ENCODE measurements at regions not wholly inside any gene's neighbourhood (a gene's known extent, or its start where the extent isn't known, plus 50 kb on each side); places are given as distances from the start of the nearest gene placed in this dataset.

- no peak for TF ChIP-seq CTCF (IDR thresholded peaks at IDR 0.05; ENCODE audit: low read depth, low read length)
- DNase-seq, result no peak
These were observed 916.7 kb downstream of the PDHA2 start for GRCh38 chr4:96756584-96756983.

DNA sequence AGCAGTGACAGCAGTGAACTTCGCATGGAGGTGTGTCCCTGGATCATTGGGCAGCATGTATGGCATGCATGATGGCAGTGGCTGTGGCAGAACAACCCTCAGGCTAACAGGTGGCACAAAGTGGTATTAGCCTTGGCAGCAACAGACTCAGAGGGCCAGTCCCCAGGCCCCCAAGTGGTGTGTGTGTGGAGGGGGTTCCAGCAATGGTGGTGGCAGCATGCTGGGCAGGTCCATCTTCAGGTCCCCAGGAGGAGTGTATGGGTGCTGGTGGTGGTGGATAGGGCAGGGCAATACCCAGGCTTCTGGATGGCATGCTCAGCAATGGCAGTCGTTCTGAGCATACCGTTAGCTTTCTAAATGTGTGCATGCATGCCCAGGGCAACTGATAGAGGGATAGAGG lies 923.7 kb downstream of the PDHA2 start:
- no peak overlapping the region for H3K4me3 ChIP-seq (ENCODE audit: low read depth, low read length)
- H3K27ac ChIP-seq, result no peak overlapping the region
- no peak for DNase-seq
- H3K36me3 ChIP-seq, result no peaks in the 10 kb centered on the region
- no peaks in the 10 kb centered on the region for H3K9me3 ChIP-seq (ENCODE audit: severe bottlenecking)
- no peaks in the 10 kb centered on the region for H3K27me3 ChIP-seq (ENCODE audit: insufficient read depth, low read depth, severe bottlenecking)
- no peak for TF ChIP-seq CTCF (IDR thresholded peaks at IDR 0.05; ENCODE audit: low read depth, low read length)

More at GRCh38 chr4:96756584-96756983, 916.7 kb downstream of the PDHA2 start:
- no peaks in the 10 kb centered on the region for H3K27me3 ChIP-seq (ENCODE audit: insufficient read depth, low read depth, severe bottlenecking)
- H3K4me3 ChIP-seq (ENCODE audit: low read depth, low read length), result no peak overlapping the region
- H3K27ac ChIP-seq, result no peak overlapping the region
- H3K36me3 ChIP-seq, result no peaks in the 10 kb centered on the region
- no peaks in the 10 kb centered on the region for H3K9me3 ChIP-seq (ENCODE audit: severe bottlenecking)

- Histone ChIP-seq H3K27ac (no peak overlapping the region), H3K9me3 (ENCODE audit: severe bottlenecking) (no peaks in the 10 kb centered on the region), H3K27me3 (ENCODE audit: insufficient read depth, low read depth, severe bottlenecking) (no peaks in the 10 kb centered on the region), H3K4me3 (ENCODE audit: low read depth, low read length) (no peak overlapping the region), H3K36me3 (no peaks in the 10 kb centered on the region)
- TF ChIP-seq CTCF (IDR thresholded peaks at IDR 0.05; ENCODE audit: low read depth, low read length), result no peak
- DNase-seq, result no peak
These were observed 926.5 kb downstream of the PDHA2 start for GRCh38 chr4:96766359-96766758.

- no peak for TF ChIP-seq CTCF (IDR thresholded peaks at IDR 0.05; ENCODE audit: low read depth, low read length)
These were observed 928.1 kb downstream of the PDHA2 start for GRCh38 chr4:96767815-96768480.

DNA sequence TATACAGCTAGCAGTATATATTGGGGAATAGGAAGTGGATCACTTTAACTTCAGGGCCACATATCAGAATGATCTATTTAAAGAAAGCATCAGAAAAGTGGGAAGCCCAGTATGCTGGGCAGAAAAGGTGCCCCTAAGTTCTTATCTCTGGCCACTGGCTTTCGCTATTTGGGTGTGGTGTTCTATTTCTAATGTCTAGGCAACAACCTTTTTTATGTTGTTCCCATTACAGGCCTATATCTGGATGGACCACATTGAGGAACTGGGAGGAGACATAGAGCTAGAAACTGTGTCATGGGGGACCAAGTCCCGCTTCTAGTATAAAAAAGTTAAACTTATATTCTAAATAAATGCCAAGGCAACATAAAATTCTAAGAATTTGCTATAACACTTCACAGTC lies 935.6 kb downstream of the PDHA2 start:
- DNase-seq, result no peak
- no peak for TF ChIP-seq CTCF (IDR thresholded peaks at IDR 0.05; ENCODE audit: low read depth, low read length)
- Histone ChIP-seq H3K36me3 (no peaks in the 10 kb centered on the region), H3K4me3 (ENCODE audit: low read depth, low read length) (no peak overlapping the region), H3K9me3 (ENCODE audit: severe bottlenecking) (no peaks in the 10 kb centered on the region), H3K27me3 (ENCODE audit: insufficient read depth, low read depth, severe bottlenecking) (no peaks in the 10 kb centered on the region), H3K27ac (no peak overlapping the region)

More at GRCh38 chr4:96767815-96768480, 928.1 kb downstream of the PDHA2 start:
- Histone ChIP-seq H3K4me3 (ENCODE audit: low read depth, low read length) (no peak overlapping the region), H3K27me3 (ENCODE audit: insufficient read depth, low read depth, severe bottlenecking) (no peaks in the 10 kb centered on the region), H3K36me3 (no peaks in the 10 kb centered on the region), H3K27ac (no peak overlapping the region), H3K9me3 (ENCODE audit: severe bottlenecking) (no peaks in the 10 kb centered on the region)
- DNase-seq, result no peak

Measured in WERI-Rb-1 (cell line).